Esophagus squamous epithelium (tissue), 5 donors: ENCODE measurements at regions not wholly inside any gene's neighbourhood (a gene's known extent, or its start where the extent isn't known, plus 50 kb on each side); places are given as distances from the start of the nearest gene placed in this dataset.

Experiments
- DNase-seq: peaks from one replicate; lab custom pipeline; 2025; lab: John Stamatoyannopoulos, UW
- H3K27ac ChIP-seq, 4 donors: fragments of 200-600 bp; sonication (generic); one replicate each; pipeline ENCODE4 v1.5.1; 2016 to 2019; ENCODE audit warnings: mild to moderate bottlenecking in 1 of 4
- H3K27me3 ChIP-seq, 4 donors: fragments of 200-600 bp; sonication (generic); 1 replicate in 3 of 4; 2 replicates in 1 of 4; pipeline versions ENCODE4 v1.5.1 to v1.6.0; 2017 to 2021; ENCODE audit warnings: antibody characterized with exemption in 1 of 4
- H3K36me3 ChIP-seq, 3 donors: fragments of 200-600 bp; sonication (generic); one replicate each; pipeline ENCODE4 v1.5.1; 2016 to 2019
- H3K4me1 ChIP-seq, 3 donors: fragments of 200-600 bp; sonication (generic); one replicate each; pipeline ENCODE4 v1.5.1; 2017 to 2019
- H3K4me3 ChIP-seq, 4 donors: fragments of 200-600 bp; sonication (generic); 1 replicate in 3 of 4; 2 replicates in 1 of 4; pipeline ENCODE4 v1.5.1; 2016 to 2019; ENCODE audit warnings: mild to moderate bottlenecking in 2 of 4, moderate library complexity in 1 of 4
- H3K9me3 ChIP-seq, 3 donors: fragments of 200-600 bp; sonication (generic); one replicate each; pipeline ENCODE4 v1.5.1; 2016 to 2019
- POLR2A ChIP-seq, 4 donors: fragments of 450-650 bp; IDR thresholded peaks; one replicate each; pipeline ENCODE4 v1.6.1; 2017; ENCODE audit warnings: antibody characterized with exemption in 4 of 4, mild to moderate bottlenecking in 4 of 4, moderate library complexity in 3 of 4
- WGBS, 2 donors: methylation state at CpG; one replicate each; pipeline ENCODE4 v1.1.5; 2018; 5-methylcytosine and 5-hydroxymethylcytosine counted together
- intact Hi-C: fragments of 100-400 bp; cut with DNase I; formaldehyde crosslinking; loops from one replicate; pipeline ENCODE4 v1.15.0; 2022
- TF ChIP-seq, protein P1 (sequence below), 6 experiments: fragments of 450-650 bp in 4 of 6; fragments of 200-600 bp in 2 of 6; sonication (generic) in 2 of 6; IDR thresholded peaks; one replicate each; pipeline ENCODE4 v1.5.1; 2016 to 2019; ENCODE audit warnings: antibody characterized with exemption in 6 of 6, mild to moderate bottlenecking in 4 of 6, moderate library complexity in 4 of 6
- donor health status: DM: yes; HTN: yes; CAD: no.

DNA sequence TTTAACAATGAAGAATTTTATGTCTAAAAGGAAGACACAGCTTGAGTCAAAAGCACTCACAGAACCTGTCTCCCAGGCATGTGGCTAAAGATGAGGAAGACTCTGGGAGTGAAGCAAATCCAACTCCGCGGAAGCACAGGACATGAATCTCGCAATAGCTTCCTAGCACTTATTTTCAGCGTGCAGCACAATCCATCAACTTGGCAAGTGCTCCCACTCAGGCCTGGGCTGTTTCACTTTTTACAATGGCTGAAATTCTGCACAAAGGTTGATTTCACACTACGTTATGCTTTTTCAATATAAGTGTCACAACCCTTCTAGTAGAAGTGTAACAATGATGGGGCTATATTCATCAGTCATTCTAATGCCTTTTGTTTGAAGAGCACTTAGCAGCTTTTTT, 180.2 kb downstream of the XPNPEP1 start:
- intact Hi-C loops = no loop called here
- Histone ChIP-seq H3K4me3 (no peak overlapping the region), H3K36me3 (no peaks in the 10 kb centered on the region), H3K9me3 (no peaks in the 10 kb centered on the region), H3K4me1 (no peaks in the 10 kb centered on the region), H3K27ac (no peak overlapping the region), H3K27me3 (no peaks in the 10 kb centered on the region)
- WGBS, 2 donors = 23 to 35% methylated on average over 5 of the region's 5 CpGs
- no peak for DNase-seq
- TF ChIP-seq, protein P1, sequence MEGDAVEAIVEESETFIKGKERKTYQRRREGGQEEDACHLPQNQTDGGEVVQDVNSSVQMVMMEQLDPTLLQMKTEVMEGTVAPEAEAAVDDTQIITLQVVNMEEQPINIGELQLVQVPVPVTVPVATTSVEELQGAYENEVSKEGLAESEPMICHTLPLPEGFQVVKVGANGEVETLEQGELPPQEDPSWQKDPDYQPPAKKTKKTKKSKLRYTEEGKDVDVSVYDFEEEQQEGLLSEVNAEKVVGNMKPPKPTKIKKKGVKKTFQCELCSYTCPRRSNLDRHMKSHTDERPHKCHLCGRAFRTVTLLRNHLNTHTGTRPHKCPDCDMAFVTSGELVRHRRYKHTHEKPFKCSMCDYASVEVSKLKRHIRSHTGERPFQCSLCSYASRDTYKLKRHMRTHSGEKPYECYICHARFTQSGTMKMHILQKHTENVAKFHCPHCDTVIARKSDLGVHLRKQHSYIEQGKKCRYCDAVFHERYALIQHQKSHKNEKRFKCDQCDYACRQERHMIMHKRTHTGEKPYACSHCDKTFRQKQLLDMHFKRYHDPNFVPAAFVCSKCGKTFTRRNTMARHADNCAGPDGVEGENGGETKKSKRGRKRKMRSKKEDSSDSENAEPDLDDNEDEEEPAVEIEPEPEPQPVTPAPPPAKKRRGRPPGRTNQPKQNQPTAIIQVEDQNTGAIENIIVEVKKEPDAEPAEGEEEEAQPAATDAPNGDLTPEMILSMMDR (IDR thresholded peaks at IDR 0.05) = no peak
- no peak for TF ChIP-seq POLR2A (IDR thresholded peaks at IDR 0.05)

DNA sequence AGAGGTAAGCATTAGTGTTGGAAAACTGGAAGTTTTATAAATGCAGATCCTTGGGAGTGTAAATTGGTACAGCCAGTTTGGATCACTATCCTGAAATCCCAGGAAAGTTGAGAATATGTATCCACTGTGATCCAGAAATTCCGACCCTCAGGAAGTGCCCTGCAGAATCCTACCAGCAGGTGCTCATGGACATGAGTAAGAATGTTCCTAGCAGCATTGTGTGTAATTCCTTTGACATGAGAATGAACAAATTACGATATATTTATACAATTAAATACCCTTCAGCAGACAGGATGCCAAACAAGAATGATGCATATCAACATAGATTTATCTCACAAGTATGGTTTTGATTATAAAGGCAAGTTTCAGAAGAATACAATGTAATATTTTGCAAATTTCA, 181.6 kb downstream of the XPNPEP1 start:
- Histone ChIP-seq H3K27ac (no peak overlapping the region), H3K4me1 (no peaks in the 10 kb centered on the region), H3K27me3 (no peaks in the 10 kb centered on the region), H3K9me3 (no peaks in the 10 kb centered on the region), H3K4me3 (no peak overlapping the region), H3K36me3 (no peaks in the 10 kb centered on the region)
- DNase-seq = no peak
- 51 to 66% methylated on average over 2 of the region's 2 CpGs for WGBS, 2 donors
- intact Hi-C loops = no loop called here
- TF ChIP-seq, protein P1 (IDR thresholded peaks at IDR 0.05) = no peak
- no peak for TF ChIP-seq POLR2A (IDR thresholded peaks at IDR 0.05)

GRCh38 chr10:109740436-109740835, 182.9 kb downstream of the XPNPEP1 start:
- H3K27ac ChIP-seq = no peak overlapping the region
- intact Hi-C loops = no loop called here
- TF ChIP-seq POLR2A (IDR thresholded peaks at IDR 0.05) = no peak
- TF ChIP-seq, protein P1 (IDR thresholded peaks at IDR 0.05) = no peak
- H3K36me3 ChIP-seq = no peaks in the 10 kb centered on the region
- no peak overlapping the region for H3K4me3 ChIP-seq
- H3K9me3 ChIP-seq = no peaks in the 10 kb centered on the region
- no peaks in the 10 kb centered on the region for H3K4me1 ChIP-seq
- H3K27me3 ChIP-seq = no peaks in the 10 kb centered on the region
- DNase-seq = no peak
- WGBS, 2 donors = 56 to 62% methylated on average over 3 of the region's 3 CpGs

GRCh38 chr10:109737626-109738025, 185.7 kb downstream of the XPNPEP1 start:
- WGBS, 2 donors = 81 to 89% methylated on average over 5 of the region's 5 CpGs
- intact Hi-C loops = no loop called here
- Histone ChIP-seq H3K27ac (no peak overlapping the region), H3K36me3 (no peaks in the 10 kb centered on the region), H3K9me3 (no peaks in the 10 kb centered on the region), H3K4me1 (no peaks in the 10 kb centered on the region), H3K27me3 (no peaks in the 10 kb centered on the region), H3K4me3 (no peak overlapping the region)
- no peak for DNase-seq
- TF ChIP-seq, protein P1 (IDR thresholded peaks at IDR 0.05) = no peak
- TF ChIP-seq POLR2A (IDR thresholded peaks at IDR 0.05) = no peak

GRCh38 chr10:109737009-109737408, 186.3 kb downstream of the XPNPEP1 start:
- intact Hi-C loops = no loop called here
- no peak for DNase-seq
- no peaks in the 10 kb centered on the region for H3K27me3 ChIP-seq
- no peaks in the 10 kb centered on the region for H3K9me3 ChIP-seq
- TF ChIP-seq, protein P1 (IDR thresholded peaks at IDR 0.05) = no peak
- no peak for TF ChIP-seq POLR2A (IDR thresholded peaks at IDR 0.05)
- no peaks in the 10 kb centered on the region for H3K4me1 ChIP-seq
- H3K27ac ChIP-seq = no peak overlapping the region
- no peak overlapping the region for H3K4me3 ChIP-seq
- H3K36me3 ChIP-seq = no peaks in the 10 kb centered on the region
- 37 to 41% methylated on average over 4 of the region's 4 CpGs for WGBS, 2 donors
